Suprapubic skin (tissue), 4 donors: ENCODE measurements at regions not wholly inside any gene's neighbourhood (a gene's known extent, or its start where the extent isn't known, plus 50 kb on each side); places are given as distances from the start of the nearest gene placed in this dataset.

ENCODE experiments used
- CTCF ChIP-seq, 2 donors: fragments of 200-600 bp in 1 of 2; fragments of 450-650 bp in 1 of 2; sonication (generic) in 1 of 2; IDR thresholded peaks; one replicate each; pipeline ENCODE4 v1.5.1; 2016 to 2019; ENCODE audit warnings: antibody characterized with exemption in 2 of 2, mild to moderate bottlenecking in 1 of 2, moderate library complexity in 1 of 2
- EP300 ChIP-seq: sonication (generic); formaldehyde crosslinking; IDR thresholded peaks from one replicate; pipeline ENCODE4 v1.6.1; 2017; ENCODE audit warnings: antibody characterized with exemption
- POLR2AphosphoS5 ChIP-seq, 3 donors: sonication (generic); formaldehyde crosslinking; IDR thresholded peaks; one replicate each; pipeline ENCODE4 v1.6.1; 2017; ENCODE audit warnings: antibody characterized with exemption in 3 of 3

GRCh38 chr2:215605214-215605613 lies 169.3 kb upstream of the FN1 start:
- TF ChIP-seq CTCF (IDR thresholded peaks at IDR 0.05) (no peak), EP300 (no peak), POLR2AphosphoS5 (IDR thresholded peaks at IDR 0.05) (no peak)
